IPS-20b (cell line): ENCODE measurements at regions not wholly inside any gene's neighbourhood (a gene's known extent, or its start where the extent isn't known, plus 50 kb on each side); places are given as distances from the start of the nearest gene placed in this dataset.
"Not testable (repeated sequence)": the region's sequence is repeated elsewhere in the genome, so short reads cannot be mapped to it uniquely, and the experiment has no call there.

Source experiments
- H3K27ac ChIP-seq: one replicate; pipeline ENCODE4 v1.5.1; 2013; ENCODE audit warnings: low read length
- H3K27me3 ChIP-seq: 2 replicates; pipeline ENCODE4 v1.6.1; 2013; ENCODE audit warnings: mild to moderate bottlenecking, low read length, inconsistent platforms; ENCODE audit not compliant: insufficient read depth
- H3K36me3 ChIP-seq: 2 replicates; pipeline ENCODE4 v1.6.1; 2013; ENCODE audit warnings: low read depth, mild to moderate bottlenecking, inconsistent platforms, low read length, moderate library complexity; ENCODE audit not compliant: insufficient read depth
- H3K4me1 ChIP-seq: 2 replicates; pipeline ENCODE4 v1.6.1; 2013; ENCODE audit warnings: mild to moderate bottlenecking, control low read depth, inconsistent platforms, low read length, moderate library complexity; ENCODE audit not compliant: insufficient read depth
- H3K4me3 ChIP-seq: 2 replicates; pipeline ENCODE4 v1.5.1; 2013; ENCODE audit warnings: mild to moderate bottlenecking, low read length, inconsistent platforms
- H3K9ac ChIP-seq: 2 replicates; pipeline ENCODE4 v1.6.1; 2013; ENCODE audit warnings: low read depth, mild to moderate bottlenecking, inconsistent platforms, low read length, moderate library complexity
- H3K9me3 ChIP-seq: 2 replicates; pipeline ENCODE4 v1.6.1; 2013; ENCODE audit warnings: mild to moderate bottlenecking, low read depth, low read length, inconsistent platforms; ENCODE audit not compliant: insufficient read depth

DNA sequence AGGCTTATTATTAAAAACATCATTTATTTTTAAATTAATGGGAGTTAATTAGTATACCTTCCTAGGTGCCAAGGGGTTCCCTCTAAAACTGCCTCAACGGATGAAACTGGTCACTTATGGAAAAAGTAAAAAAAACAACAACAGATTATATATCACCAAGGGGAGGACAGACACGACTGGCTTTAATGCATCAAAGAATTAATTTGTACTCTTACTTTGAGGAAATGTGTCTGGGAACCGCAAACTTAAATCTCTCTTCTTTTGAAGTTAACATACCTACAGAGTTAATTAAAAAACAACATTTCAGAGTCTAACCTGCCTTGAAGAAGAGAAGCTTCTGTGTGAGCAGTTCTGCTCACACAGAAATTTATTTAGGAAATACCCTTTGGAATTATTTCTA, 354.6 kb downstream of the LRRC70 start:
- no peak overlapping the region for H3K4me3 ChIP-seq
- no peaks in the 10 kb centered on the region for H3K36me3 ChIP-seq
- H3K9me3 ChIP-seq, result no peaks in the 10 kb centered on the region
- no peak overlapping the region for H3K9ac ChIP-seq
- H3K27ac ChIP-seq, result no peak overlapping the region
- no peaks in the 10 kb centered on the region for H3K4me1 ChIP-seq
- H3K27me3 ChIP-seq, result no peaks in the 10 kb centered on the region

GRCh38 chr5:62931153-62931950, 352.7 kb downstream of the LRRC70 start:
- H3K27me3 ChIP-seq, result no peaks in the 10 kb centered on the region
- H3K4me1 ChIP-seq, result no peaks in the 10 kb centered on the region
- no peak overlapping the region for H3K27ac ChIP-seq
- no peaks in the 10 kb centered on the region for H3K36me3 ChIP-seq
- no peaks in the 10 kb centered on the region for H3K9me3 ChIP-seq
- no peak overlapping the region for H3K9ac ChIP-seq
- no peak overlapping the region for H3K4me3 ChIP-seq

GRCh38 chr5:62922191-62922590, 343.6 kb downstream of the LRRC70 start:
- Histone ChIP-seq H3K9me3 (no peaks in the 10 kb centered on the region), H3K9ac (no peak overlapping the region), H3K4me3 (no peak overlapping the region), H3K4me1 (no peaks in the 10 kb centered on the region), H3K27me3 (no peaks in the 10 kb centered on the region), H3K27ac (no peak overlapping the region), H3K36me3 (no peaks in the 10 kb centered on the region)

- H3K36me3 ChIP-seq, result no peaks in the 10 kb centered on the region
- no peak overlapping the region for H3K9ac ChIP-seq
- H3K9me3 ChIP-seq, result no peaks in the 10 kb centered on the region
- no peak overlapping the region for H3K27ac ChIP-seq
- H3K4me3 ChIP-seq, result no peak overlapping the region
- H3K4me1 ChIP-seq, result no peaks in the 10 kb centered on the region
- no peaks in the 10 kb centered on the region for H3K27me3 ChIP-seq
Observed at GRCh38 chr5:62920856-62921255, 342.2 kb downstream of the LRRC70 start.

GRCh38 chr5:62909326-62909725, 330.7 kb downstream of the LRRC70 start:
- H3K9me3 ChIP-seq, result no peaks in the 10 kb centered on the region
- H3K27me3 ChIP-seq, result no peaks in the 10 kb centered on the region
- H3K27ac ChIP-seq, result no peak overlapping the region
- H3K9ac ChIP-seq, result no peak overlapping the region
- no peak overlapping the region for H3K4me3 ChIP-seq
- H3K36me3 ChIP-seq, result no peaks in the 10 kb centered on the region
- H3K4me1 ChIP-seq, result peaks cover 7% of the 10 kb centered on the region; the same call in 1 of the 2 replicates

DNA sequence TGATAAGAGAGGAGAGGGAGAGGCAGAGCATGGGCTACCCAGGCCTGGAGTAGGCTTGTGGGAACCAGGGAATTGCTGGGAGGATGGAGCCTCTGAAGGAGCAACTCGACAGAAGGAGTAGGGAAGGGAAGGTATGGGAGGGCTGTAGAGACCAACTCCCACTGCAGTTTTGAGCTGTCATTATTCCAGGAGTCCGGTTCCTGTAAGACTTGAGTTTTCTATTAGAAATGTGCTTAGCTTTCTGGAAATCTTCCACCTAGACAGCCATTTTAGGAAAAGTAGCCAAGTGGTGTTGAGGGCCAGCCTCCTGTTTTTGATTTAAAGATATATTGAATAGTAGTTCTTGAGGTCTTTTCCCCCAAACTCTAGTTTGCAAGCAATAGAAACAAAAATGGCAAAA, 323.5 kb downstream of the LRRC70 start:
- Histone ChIP-seq H3K4me1 (no peaks in the 10 kb centered on the region), H3K36me3 (no peaks in the 10 kb centered on the region), H3K27me3 (no peaks in the 10 kb centered on the region)

GRCh38 chr5:62900976-62901375, 322.4 kb downstream of the LRRC70 start:
- H3K4me3 ChIP-seq, result no peak overlapping the region
- H3K4me1 ChIP-seq, result no peaks in the 10 kb centered on the region
- no peaks in the 10 kb centered on the region for H3K27me3 ChIP-seq
- H3K9me3 ChIP-seq, result no peaks in the 10 kb centered on the region
- no peak overlapping the region for H3K9ac ChIP-seq
- H3K27ac ChIP-seq, result no peak overlapping the region
- H3K36me3 ChIP-seq, result no peaks in the 10 kb centered on the region

More for the DNA sequence above, 323.5 kb downstream of the LRRC70 start:
- Histone ChIP-seq H3K9ac (no peak overlapping the region), H3K27ac (no peak overlapping the region), H3K9me3 (no peaks in the 10 kb centered on the region), H3K4me3 (no peak overlapping the region)

- H3K4me1 ChIP-seq, result no peaks in the 10 kb centered on the region
- H3K27me3 ChIP-seq, result no peaks in the 10 kb centered on the region
- H3K36me3 ChIP-seq, result no peaks in the 10 kb centered on the region
- H3K4me3 ChIP-seq, result no peak overlapping the region
- no peak overlapping the region for H3K9ac ChIP-seq
- no peaks in the 10 kb centered on the region for H3K9me3 ChIP-seq
- H3K27ac ChIP-seq, result no peak overlapping the region
Observed at GRCh38 chr5:62896121-62896893, 317.7 kb downstream of the LRRC70 start.

- Histone ChIP-seq H3K9ac (no peak overlapping the region), H3K9me3 (no peaks in the 10 kb centered on the region), H3K4me3 (no peak overlapping the region), H3K4me1 (no peaks in the 10 kb centered on the region), H3K36me3 (no peaks in the 10 kb centered on the region), H3K27ac (no peak overlapping the region), H3K27me3 (no peaks in the 10 kb centered on the region)
Observed at GRCh38 chr5:62886603-62887315, 308.1 kb downstream of the LRRC70 start.

DNA sequence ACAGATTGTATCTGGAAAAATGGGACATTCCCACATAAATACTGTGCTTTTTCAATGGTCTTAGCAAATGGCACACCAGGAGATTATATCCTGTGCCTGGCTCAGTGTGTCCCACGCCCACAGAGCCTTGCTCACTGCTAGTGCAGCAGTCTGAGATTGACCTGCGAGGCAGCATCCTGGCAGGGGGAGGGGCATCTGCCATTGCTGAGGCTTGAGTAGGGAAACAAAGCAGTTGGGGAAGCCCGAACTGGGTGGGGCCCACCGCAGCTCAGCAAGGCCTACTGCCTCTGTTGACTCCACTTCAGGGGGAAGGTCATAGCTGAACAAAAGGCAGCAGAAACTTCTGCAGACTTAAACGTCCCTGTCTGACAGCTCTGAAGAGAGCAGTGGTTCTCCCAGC, 258.7 kb downstream of the LRRC70 start:
- not testable (repeated sequence) for H3K4me3 ChIP-seq, H3K27me3 ChIP-seq, H3K9ac ChIP-seq, H3K27ac ChIP-seq, H3K36me3 ChIP-seq, H3K4me1 ChIP-seq
- H3K9me3 ChIP-seq, result peaks cover 39% of the 10 kb centered on the region

- Histone ChIP-seq H3K27ac (no peak overlapping the region), H3K4me3 (no peak overlapping the region), H3K9me3 (peaks cover 9% of the 10 kb centered on the region), H3K36me3 (no peaks in the 10 kb centered on the region), H3K27me3 (no peaks in the 10 kb centered on the region), H3K4me1 (no peaks in the 10 kb centered on the region), H3K9ac (no peak overlapping the region)
Observed at GRCh38 chr5:62829604-62829986, 251.0 kb downstream of the LRRC70 start.
